Panc1 (cell line): ENCODE measurements at regions not wholly inside any gene's neighbourhood (a gene's known extent, or its start where the extent isn't known, plus 50 kb on each side); places are given as distances from the start of the nearest gene placed in this dataset.

ENCODE experiments used
- ATAC-seq: fragments of 200-7000 bp; cut with Tn5 transposase; 2 replicates; pipeline ENCODE4 v1.9.1; 2020; ENCODE audit warnings: mild to moderate bottlenecking, moderate library complexity
- BruUV-seq: library from RNA; stranded (reverse); fragments of 400-500 nt; replicated peaks from 2 replicates; lab custom pipeline; 2021; lab: Mats Ljungman, UMichigan
- CTCF ChIA-PET: fragments of 300-600 bp; sonication (Branson Sonifier 250); formaldehyde crosslinking; loops from one replicate; lab custom pipeline; 2022; ENCODE audit warnings: antibody characterized with exemption; lab: Charles Lee
- POLR2A ChIA-PET: fragments of 300-600 bp; sonication (Branson Sonifier 250); formaldehyde crosslinking; loops from one replicate; lab custom pipeline; 2022; ENCODE audit warnings: antibody characterized with exemption; lab: Charles Lee
- DNase-seq: peaks from one replicate; pipeline ENCODE4 v3.0.0-alpha.2; 2010; ENCODE audit warnings: low read depth, low spot score
- H3K27ac ChIP-seq: 2 replicates; pipeline ENCODE4 v1.5.1; 2011; ENCODE audit warnings: mild to moderate bottlenecking, low read length, inconsistent platforms
- H3K27me3 ChIP-seq: fragments of 200-500 bp; sonication (Bioruptor generic); 2 replicates; pipeline ENCODE4 v1.6.0; 2014; ENCODE audit warnings: low read length, inconsistent platforms; ENCODE audit not compliant: control insufficient read depth, insufficient read depth
- H3K36me3 ChIP-seq: fragments of 200-500 bp; sonication (Bioruptor generic); 2 replicates; pipeline ENCODE4 v1.5.1; 2014; ENCODE audit warnings: inconsistent platforms, mild to moderate bottlenecking, low read length, moderate library complexity; ENCODE audit not compliant: control insufficient read depth, insufficient read depth
- H3K4me1 ChIP-seq: 2 replicates; pipeline ENCODE4 v1.5.1; 2011; ENCODE audit warnings: inconsistent platforms, mild to moderate bottlenecking, low read length, moderate library complexity; ENCODE audit not compliant: control insufficient read depth, insufficient read depth
- H3K4me3 ChIP-seq, 2 experiments: 2 replicates each; pipeline ENCODE4 v1.5.1; 2011 to 2012; ENCODE audit warnings: low read depth in 2 of 2, low read length in 2 of 2, mild to moderate bottlenecking in 2 of 2, inconsistent platforms in 1 of 2, moderate library complexity in 1 of 2
- H3K9me3 ChIP-seq: fragments of 200-500 bp; sonication (Bioruptor generic); 2 replicates; pipeline ENCODE4 v1.5.1; 2014; ENCODE audit warnings: low read depth, mild to moderate bottlenecking, inconsistent platforms, low read length, moderate library complexity; ENCODE audit not compliant: control insufficient read depth, insufficient read depth
- POLR2AphosphoS5 ChIP-seq: IDR thresholded peaks from 2 replicates; pipeline ENCODE4 v1.6.1; 2012; ENCODE audit warnings: mild to moderate bottlenecking, low read depth, low read length, moderate library complexity
- SIN3A ChIP-seq: IDR thresholded peaks from 2 replicates; pipeline ENCODE4 v1.6.1; 2012; ENCODE audit warnings: low read depth, mild to moderate bottlenecking, low read length, moderate library complexity, borderline replicate concordance; ENCODE audit not compliant: insufficient read depth
- TCF7L2 ChIP-seq: IDR thresholded peaks from 2 replicates; pipeline ENCODE4 v1.6.1; 2011; ENCODE audit warnings: mild to moderate bottlenecking, low read depth, low read length, inconsistent platforms
- in situ Hi-C: cut with HindIII; loops from 2 replicates; pipeline ENCODE4 v1.10.0; 2016; ENCODE audit warnings: low sequenced_read_pairs, low pct_unique_long_range_greater_than_20kb
- intact Hi-C: fragments of 100-400 bp; cut with micrococcal nuclease; formaldehyde crosslinking; loops from one replicate; pipeline ENCODE4 v1.10.0; 2022; ENCODE audit not compliant: unreplicated experiment
- TF ChIP-seq, protein P1 (sequence below): fragments of 450-650 bp; IDR thresholded peaks from 2 replicates; pipeline ENCODE4 v1.5.1; 2017; ENCODE audit warnings: mild to moderate bottlenecking
- TF ChIP-seq, protein P2 (sequence below), 2 experiments: IDR thresholded peaks; 2 replicates each; pipeline ENCODE4 v1.6.1; 2011 to 2012; ENCODE audit warnings: low read depth in 2 of 2, control low read depth in 1 of 2, low read length in 1 of 2, mild to moderate bottlenecking in 1 of 2, moderate library complexity in 1 of 2; ENCODE audit not compliant: insufficient read depth in 1 of 2

DNA sequence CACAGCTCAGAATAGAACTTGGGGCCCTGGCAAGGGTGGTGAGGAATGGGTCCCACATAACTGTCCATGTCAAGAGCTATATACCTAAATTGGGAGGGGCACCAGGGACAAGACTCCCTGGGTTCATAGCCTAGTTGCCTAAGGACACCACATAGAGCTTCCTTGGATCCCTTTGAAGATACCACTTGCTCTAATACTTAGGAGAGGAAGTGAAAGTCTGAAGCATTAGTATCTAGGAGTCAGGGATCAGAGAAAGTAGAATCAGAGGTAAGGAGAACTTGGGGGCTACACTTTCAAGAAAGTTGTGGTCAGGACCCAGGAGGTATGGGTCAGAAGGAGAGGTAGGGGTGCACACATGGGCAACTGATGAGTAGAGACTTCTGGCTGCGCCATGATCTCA lies 318.2 kb upstream of the SLC39A10 start:
- no peak overlapping the region for H3K27ac ChIP-seq
- POLR2A ChIA-PET, result no interaction called here
- CTCF ChIA-PET, result no interaction called here
- DNase-seq, result no peak
- no peak for TF ChIP-seq SIN3A
- TF ChIP-seq, protein P1, sequence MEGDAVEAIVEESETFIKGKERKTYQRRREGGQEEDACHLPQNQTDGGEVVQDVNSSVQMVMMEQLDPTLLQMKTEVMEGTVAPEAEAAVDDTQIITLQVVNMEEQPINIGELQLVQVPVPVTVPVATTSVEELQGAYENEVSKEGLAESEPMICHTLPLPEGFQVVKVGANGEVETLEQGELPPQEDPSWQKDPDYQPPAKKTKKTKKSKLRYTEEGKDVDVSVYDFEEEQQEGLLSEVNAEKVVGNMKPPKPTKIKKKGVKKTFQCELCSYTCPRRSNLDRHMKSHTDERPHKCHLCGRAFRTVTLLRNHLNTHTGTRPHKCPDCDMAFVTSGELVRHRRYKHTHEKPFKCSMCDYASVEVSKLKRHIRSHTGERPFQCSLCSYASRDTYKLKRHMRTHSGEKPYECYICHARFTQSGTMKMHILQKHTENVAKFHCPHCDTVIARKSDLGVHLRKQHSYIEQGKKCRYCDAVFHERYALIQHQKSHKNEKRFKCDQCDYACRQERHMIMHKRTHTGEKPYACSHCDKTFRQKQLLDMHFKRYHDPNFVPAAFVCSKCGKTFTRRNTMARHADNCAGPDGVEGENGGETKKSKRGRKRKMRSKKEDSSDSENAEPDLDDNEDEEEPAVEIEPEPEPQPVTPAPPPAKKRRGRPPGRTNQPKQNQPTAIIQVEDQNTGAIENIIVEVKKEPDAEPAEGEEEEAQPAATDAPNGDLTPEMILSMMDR, result no peak
- TF ChIP-seq, protein P2, sequence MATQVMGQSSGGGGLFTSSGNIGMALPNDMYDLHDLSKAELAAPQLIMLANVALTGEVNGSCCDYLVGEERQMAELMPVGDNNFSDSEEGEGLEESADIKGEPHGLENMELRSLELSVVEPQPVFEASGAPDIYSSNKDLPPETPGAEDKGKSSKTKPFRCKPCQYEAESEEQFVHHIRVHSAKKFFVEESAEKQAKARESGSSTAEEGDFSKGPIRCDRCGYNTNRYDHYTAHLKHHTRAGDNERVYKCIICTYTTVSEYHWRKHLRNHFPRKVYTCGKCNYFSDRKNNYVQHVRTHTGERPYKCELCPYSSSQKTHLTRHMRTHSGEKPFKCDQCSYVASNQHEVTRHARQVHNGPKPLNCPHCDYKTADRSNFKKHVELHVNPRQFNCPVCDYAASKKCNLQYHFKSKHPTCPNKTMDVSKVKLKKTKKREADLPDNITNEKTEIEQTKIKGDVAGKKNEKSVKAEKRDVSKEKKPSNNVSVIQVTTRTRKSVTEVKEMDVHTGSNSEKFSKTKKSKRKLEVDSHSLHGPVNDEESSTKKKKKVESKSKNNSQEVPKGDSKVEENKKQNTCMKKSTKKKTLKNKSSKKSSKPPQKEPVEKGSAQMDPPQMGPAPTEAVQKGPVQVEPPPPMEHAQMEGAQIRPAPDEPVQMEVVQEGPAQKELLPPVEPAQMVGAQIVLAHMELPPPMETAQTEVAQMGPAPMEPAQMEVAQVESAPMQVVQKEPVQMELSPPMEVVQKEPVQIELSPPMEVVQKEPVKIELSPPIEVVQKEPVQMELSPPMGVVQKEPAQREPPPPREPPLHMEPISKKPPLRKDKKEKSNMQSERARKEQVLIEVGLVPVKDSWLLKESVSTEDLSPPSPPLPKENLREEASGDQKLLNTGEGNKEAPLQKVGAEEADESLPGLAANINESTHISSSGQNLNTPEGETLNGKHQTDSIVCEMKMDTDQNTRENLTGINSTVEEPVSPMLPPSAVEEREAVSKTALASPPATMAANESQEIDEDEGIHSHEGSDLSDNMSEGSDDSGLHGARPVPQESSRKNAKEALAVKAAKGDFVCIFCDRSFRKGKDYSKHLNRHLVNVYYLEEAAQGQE (IDR thresholded peaks at IDR 0.05; ENCODE audit: insufficient read depth in 1 of 2, low read depth in 2 of 2, low read length in 1 of 2), result no peak
- no peak for TF ChIP-seq TCF7L2
- no peak for TF ChIP-seq POLR2AphosphoS5
- in situ Hi-C loops (no loop called here), intact Hi-C loops (no loop called here)
- H3K4me1 ChIP-seq, result no peaks in the 10 kb centered on the region
- no peaks in the 10 kb centered on the region for H3K27me3 ChIP-seq
- H3K9me3 ChIP-seq, result no peaks in the 10 kb centered on the region
- BruUV-seq, result no TSS peak
- ATAC-seq, result no peak
- H3K4me3 ChIP-seq, result no peak overlapping the region
- H3K36me3 ChIP-seq, result no peaks in the 10 kb centered on the region

DNA sequence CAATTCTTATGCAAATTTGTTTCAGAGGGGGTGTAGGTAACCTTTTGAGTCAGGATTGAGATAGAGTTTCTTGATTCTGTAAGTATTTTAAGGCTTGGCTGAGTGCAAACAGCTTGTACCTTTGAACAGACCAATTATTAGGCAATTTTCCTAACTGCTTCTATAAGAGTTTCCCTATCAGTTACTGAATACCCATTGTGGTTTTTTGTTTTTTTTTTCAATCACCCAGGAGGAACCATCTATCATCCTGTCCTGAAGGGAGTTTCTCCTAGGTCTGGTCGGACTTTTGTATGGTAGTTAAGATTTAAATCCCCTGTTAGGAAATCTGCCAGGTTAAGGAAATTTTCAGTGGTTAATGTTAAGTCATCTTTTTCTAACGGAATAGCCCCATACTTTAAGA lies 319.4 kb upstream of the SLC39A10 start:
- Histone ChIP-seq H3K4me1 (no peaks in the 10 kb centered on the region), H3K27me3 (no peaks in the 10 kb centered on the region), H3K9me3 (no peaks in the 10 kb centered on the region), H3K36me3 (no peaks in the 10 kb centered on the region), H3K4me3 (no peak overlapping the region), H3K27ac (no peak overlapping the region)
- DNase-seq (no peak), ATAC-seq (no peak)
- intact Hi-C loops, result no loop called here
- TF ChIP-seq, protein P1, result no peak
- TF ChIP-seq POLR2AphosphoS5 (no peak), TCF7L2 (no peak), SIN3A (no peak)
- TF ChIP-seq, protein P2 (IDR thresholded peaks at IDR 0.05; ENCODE audit: insufficient read depth in 1 of 2, low read depth in 2 of 2, low read length in 1 of 2), result no peak
- BruUV-seq, result no TSS peak
- ChIA-PET CTCF (no interaction called here), POLR2A (no interaction called here)
- in situ Hi-C loops, result no loop called here
